Duodenal mucosa (tissue), 2 donors: ENCODE measurements at regions not wholly inside any gene's neighbourhood (a gene's known extent, or its start where the extent isn't known, plus 50 kb on each side); places are given as distances from the start of the nearest gene placed in this dataset.
"Not testable (repeated sequence)": the region's sequence is repeated elsewhere in the genome, so short reads cannot be mapped to it uniquely, and the experiment has no call there.

ENCODE experiments used
- H3K27ac ChIP-seq: one replicate; pipeline ENCODE4 v1.7.0; 2013; ENCODE audit warnings: low read depth, low read length
- H3K27me3 ChIP-seq, 2 donors: one replicate each; pipeline ENCODE4 v1.7.0; 2013; ENCODE audit warnings: low read length in 2 of 2, control low read depth in 1 of 2; ENCODE audit not compliant: insufficient read depth in 2 of 2, control insufficient read depth in 1 of 2
- H3K36me3 ChIP-seq, 2 donors: one replicate each; pipeline ENCODE4 v1.7.0; 2013; ENCODE audit warnings: low read length in 2 of 2, control low read depth in 1 of 2; ENCODE audit not compliant: insufficient read depth in 2 of 2, control insufficient read depth in 1 of 2
- H3K4me1 ChIP-seq, 2 donors: one replicate each; pipeline ENCODE4 v1.7.0; 2013; ENCODE audit warnings: low read length in 2 of 2, control low read depth in 1 of 2; ENCODE audit not compliant: insufficient read depth in 2 of 2, control insufficient read depth in 1 of 2
- H3K4me3 ChIP-seq, 2 donors: one replicate each; pipeline ENCODE4 v1.7.0; 2013; ENCODE audit warnings: low read length in 2 of 2, low read depth in 1 of 2
- H3K9ac ChIP-seq, 2 donors: one replicate each; pipeline ENCODE4 v1.7.0; 2013; ENCODE audit warnings: low read length in 2 of 2, low read depth in 1 of 2
- H3K9me3 ChIP-seq, 2 donors: one replicate each; pipeline ENCODE4 v1.7.0; 2013; ENCODE audit warnings: low read length in 2 of 2, control low read depth in 1 of 2; ENCODE audit not compliant: control insufficient read depth in 1 of 2

- no peaks in the 10 kb centered on the region for H3K9me3 ChIP-seq
- no peaks in the 10 kb centered on the region for H3K36me3 ChIP-seq
- no peak overlapping the region for H3K4me3 ChIP-seq
- H3K27ac ChIP-seq: no peak overlapping the region
- H3K4me1 ChIP-seq: no peaks in the 10 kb centered on the region
- no peak overlapping the region for H3K9ac ChIP-seq
- H3K27me3 ChIP-seq: no peaks in the 10 kb centered on the region
Measured at GRCh38 chr10:2782265-2782664, 285.1 kb upstream of the PFKP start.

GRCh38 chr10:2777666-2778355, 289.5 kb upstream of the PFKP start:
- no peak overlapping the region for H3K9ac ChIP-seq
- H3K27me3 ChIP-seq: no peaks in the 10 kb centered on the region
- no peaks in the 10 kb centered on the region for H3K9me3 ChIP-seq
- H3K27ac ChIP-seq: no peak overlapping the region
- H3K4me1 ChIP-seq: no peaks in the 10 kb centered on the region
- no peak overlapping the region for H3K4me3 ChIP-seq
- H3K36me3 ChIP-seq: no peaks in the 10 kb centered on the region

- Histone ChIP-seq H3K9ac (no peak overlapping the region), H3K4me3 (no peak overlapping the region), H3K36me3 (no peaks in the 10 kb centered on the region), H3K9me3 (no peaks in the 10 kb centered on the region), H3K27ac (no peak overlapping the region), H3K27me3 (no peaks in the 10 kb centered on the region), H3K4me1 (no peaks in the 10 kb centered on the region)
Measured at GRCh38 chr10:2772816-2773631, 294.3 kb upstream of the PFKP start.

GRCh38 chr10:2772135-2772534, 295.2 kb upstream of the PFKP start:
- no peak overlapping the region for H3K27ac ChIP-seq
- no peak overlapping the region for H3K9ac ChIP-seq
- H3K36me3 ChIP-seq: no peaks in the 10 kb centered on the region
- H3K4me3 ChIP-seq: no peak overlapping the region
- no peaks in the 10 kb centered on the region for H3K27me3 ChIP-seq
- no peaks in the 10 kb centered on the region for H3K4me1 ChIP-seq
- no peaks in the 10 kb centered on the region for H3K9me3 ChIP-seq

DNA sequence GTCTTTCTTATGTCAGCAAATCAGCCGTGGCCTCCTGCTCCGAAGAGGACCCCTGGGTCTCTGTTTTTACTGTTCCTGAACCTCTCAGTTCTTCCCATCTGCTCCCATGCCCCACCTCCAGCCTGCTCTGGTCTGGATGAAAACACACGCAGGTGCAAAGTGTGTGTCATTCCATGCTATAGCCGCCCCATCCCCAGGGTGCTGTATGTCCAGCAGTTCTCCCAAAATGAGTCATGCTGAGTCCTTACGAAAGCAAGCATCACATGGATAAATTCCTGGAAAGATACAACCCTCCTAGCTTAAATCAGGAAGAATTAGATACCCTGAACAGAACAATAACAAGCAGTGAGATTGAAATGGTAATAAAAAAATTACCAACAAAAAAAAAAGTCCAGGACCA, 300.1 kb upstream of the PFKP start:
- not testable (repeated sequence) for H3K27me3 ChIP-seq, H3K4me1 ChIP-seq, H3K9ac ChIP-seq, H3K4me3 ChIP-seq, H3K9me3 ChIP-seq, H3K36me3 ChIP-seq, H3K27ac ChIP-seq

DNA sequence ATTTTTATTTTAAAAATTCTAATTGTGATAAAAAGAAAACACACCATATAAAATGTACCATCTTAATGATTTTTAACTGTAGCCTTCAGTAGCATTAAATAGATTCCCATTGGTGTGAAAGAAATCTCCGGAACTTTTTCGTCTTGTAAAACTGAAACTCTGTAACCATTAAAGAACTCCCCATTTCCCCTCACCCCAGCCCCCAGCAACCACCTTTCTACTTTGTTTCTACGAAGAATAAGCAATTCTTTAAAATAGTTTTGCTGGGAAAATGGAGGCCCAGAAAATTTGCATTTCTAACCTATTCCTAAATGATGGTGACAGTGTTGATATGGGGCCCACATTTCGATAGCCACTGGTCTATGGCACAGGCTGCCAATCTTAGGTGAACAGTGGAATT, 305.4 kb upstream of the PFKP start:
- Histone ChIP-seq H3K36me3 (no peaks in the 10 kb centered on the region), H3K9me3 (no peaks in the 10 kb centered on the region), H3K4me1 (no peaks in the 10 kb centered on the region), H3K27ac (no peak overlapping the region), H3K9ac (no peak overlapping the region), H3K27me3 (no peaks in the 10 kb centered on the region), H3K4me3 (no peak overlapping the region)

GRCh38 chr10:2761311-2761710, 306.0 kb upstream of the PFKP start:
- Histone ChIP-seq H3K9me3 (no peaks in the 10 kb centered on the region), H3K4me3 (no peak overlapping the region), H3K36me3 (no peaks in the 10 kb centered on the region), H3K27ac (no peak overlapping the region), H3K9ac (no peak overlapping the region), H3K27me3 (no peaks in the 10 kb centered on the region), H3K4me1 (no peaks in the 10 kb centered on the region)

- no peak overlapping the region for H3K4me3 ChIP-seq
- no peaks in the 10 kb centered on the region for H3K27me3 ChIP-seq
- H3K36me3 ChIP-seq: no peaks in the 10 kb centered on the region
- no peaks in the 10 kb centered on the region for H3K4me1 ChIP-seq
- no peaks in the 10 kb centered on the region for H3K9me3 ChIP-seq
- no peak overlapping the region for H3K9ac ChIP-seq
- no peak overlapping the region for H3K27ac ChIP-seq
Measured at GRCh38 chr10:2760736-2761135, 306.6 kb upstream of the PFKP start.

DNA sequence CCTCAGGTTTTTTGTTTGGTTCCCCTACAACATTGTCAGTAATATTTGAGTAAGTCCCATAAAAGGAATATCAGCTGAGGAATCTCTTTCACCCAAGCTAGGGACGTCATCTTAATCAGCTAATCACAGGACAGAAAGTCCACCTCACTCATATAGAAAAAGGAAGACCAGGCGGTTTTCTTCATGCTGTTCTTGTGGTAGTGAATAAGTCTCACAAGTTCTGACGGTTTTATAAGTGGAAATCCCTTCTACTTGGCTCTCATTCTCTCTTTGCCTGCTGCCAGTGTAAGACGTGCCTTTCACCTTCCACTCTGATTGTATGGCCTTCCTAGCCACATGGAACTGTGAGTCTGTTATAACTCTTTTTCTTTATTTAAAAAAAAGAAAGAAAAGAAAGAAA, 308.1 kb upstream of the PFKP start:
- H3K4me3 ChIP-seq: no peak overlapping the region
- H3K4me1 ChIP-seq: no peaks in the 10 kb centered on the region
- no peak overlapping the region for H3K27ac ChIP-seq
- peaks cover 0 to 4% of the 10 kb centered on the region in 2 donors for H3K9me3 ChIP-seq
- H3K9ac ChIP-seq: no peak overlapping the region
- no peaks in the 10 kb centered on the region for H3K27me3 ChIP-seq
- no peaks in the 10 kb centered on the region for H3K36me3 ChIP-seq

- Histone ChIP-seq H3K4me3 (no peak overlapping the region), H3K27ac (no peak overlapping the region), H3K4me1 (no peaks in the 10 kb centered on the region), H3K9ac (no peak overlapping the region), H3K36me3 (no peaks in the 10 kb centered on the region), H3K27me3 (no peaks in the 10 kb centered on the region), H3K9me3 (peaks cover 0 to 4% of the 10 kb centered on the region in 2 donors)
Measured at GRCh38 chr10:2754943-2755342, 312.4 kb upstream of the PFKP start.
